ENCODE measurements at regions not wholly inside any gene's neighbourhood (a gene's known extent, or its start where the extent isn't known, plus 50 kb on each side); places are given as distances from the start of the nearest gene placed in this dataset.

DNA sequence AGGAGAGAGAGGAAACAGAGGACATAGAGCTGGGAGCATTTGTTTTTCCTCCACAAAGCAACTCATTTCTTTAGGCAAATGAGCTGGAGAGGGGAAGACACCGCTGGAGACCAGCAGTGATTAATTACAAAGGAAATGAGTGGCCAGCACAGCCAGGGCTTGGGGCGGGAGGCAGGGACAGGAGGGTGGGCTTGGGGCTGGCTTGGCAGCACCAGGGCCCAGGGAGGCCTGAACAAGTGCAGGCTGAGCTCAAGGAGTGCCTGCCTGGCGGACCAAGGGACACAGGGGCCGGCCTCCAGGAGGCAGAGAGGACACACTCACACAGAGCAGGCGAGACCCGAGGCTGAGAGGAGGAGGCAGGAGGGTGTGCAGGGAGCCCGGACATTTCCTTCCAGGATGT, 149.0 kb upstream of the UNC5B start:
- WGBS, 10 experiments: 0 to 50% (median 20%) methylated on average over 1 to 6 of the region's 7 CpGs; no CpG with 5 or more reads in 7 of the 10 experiments
- in situ Hi-C loops (cut with MboI; ENCODE audit: low pct_unique_long_range_greater_than_20kb in 2 of 9, low sequenced_read_pairs in 9 of 9, unreplicated experiment in 9 of 9): no loop called here
- Histone ChIP-seq H3K4me1 (replicated peaks in 1 of 2) (peaks cover 36 to 42% of the 10 kb centered on the region in 2 donors), H3K4me3 (no peak overlapping the region), H3K27ac (no peak overlapping the region)
- ATAC-seq (replicated peaks in 6 of 8): peak in 5 of 8 experiments; percentile 63 to 75 (median 68)

DNA sequence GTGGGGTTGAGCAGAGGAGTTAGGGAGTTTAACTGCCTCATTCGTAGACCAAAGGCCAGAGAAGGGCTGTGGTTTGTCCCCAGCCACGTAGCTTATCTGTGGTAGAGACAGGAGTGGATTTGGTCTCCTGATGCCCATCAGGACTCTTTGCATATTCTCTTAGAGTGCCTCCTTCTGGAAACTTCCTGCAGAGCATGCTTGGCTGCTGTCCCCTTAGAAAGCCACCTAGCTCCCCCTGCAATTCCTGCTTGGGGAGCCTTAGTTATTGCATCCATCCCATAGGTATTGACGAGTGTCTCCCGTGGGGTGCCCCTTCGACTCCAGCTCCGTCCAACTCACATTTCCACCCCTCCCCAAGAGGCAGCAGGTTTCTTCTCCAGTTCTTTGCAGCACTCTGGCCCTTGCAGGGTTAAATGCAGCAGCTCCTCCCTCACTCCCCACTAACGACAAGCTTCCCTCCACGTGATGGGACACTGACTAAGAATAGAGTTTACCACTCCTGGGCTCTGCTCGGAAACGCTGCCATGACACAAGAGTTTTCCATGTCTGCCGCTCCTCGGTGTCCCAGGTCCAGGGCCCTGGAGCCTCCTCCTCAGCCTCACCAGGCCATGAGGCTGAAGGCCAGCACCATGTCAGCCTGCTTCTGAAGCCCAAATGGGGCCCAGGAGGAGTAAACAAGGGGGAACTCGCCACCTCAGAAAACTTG, 147.8 kb upstream of the UNC5B start:
- peaks cover 41 to 48% of the 10 kb centered on the region in 2 donors for H3K4me1 ChIP-seq (replicated peaks in 1 of 2)
- WGBS, 10 experiments: 18 to 80% (median 61%) methylated on average over 1 to 12 of the region's 13 CpGs; no CpG with 5 or more reads in 4 of the 10 experiments
- in situ Hi-C loops (cut with MboI; ENCODE audit: low pct_unique_long_range_greater_than_20kb in 2 of 9, low sequenced_read_pairs in 9 of 9, unreplicated experiment in 9 of 9): no loop called here
- no peak overlapping the region for H3K4me3 ChIP-seq
- ATAC-seq (replicated peaks in 6 of 8): peak; percentile 28 to 74 (median 44)
- no peak overlapping the region for H3K27ac ChIP-seq

DNA sequence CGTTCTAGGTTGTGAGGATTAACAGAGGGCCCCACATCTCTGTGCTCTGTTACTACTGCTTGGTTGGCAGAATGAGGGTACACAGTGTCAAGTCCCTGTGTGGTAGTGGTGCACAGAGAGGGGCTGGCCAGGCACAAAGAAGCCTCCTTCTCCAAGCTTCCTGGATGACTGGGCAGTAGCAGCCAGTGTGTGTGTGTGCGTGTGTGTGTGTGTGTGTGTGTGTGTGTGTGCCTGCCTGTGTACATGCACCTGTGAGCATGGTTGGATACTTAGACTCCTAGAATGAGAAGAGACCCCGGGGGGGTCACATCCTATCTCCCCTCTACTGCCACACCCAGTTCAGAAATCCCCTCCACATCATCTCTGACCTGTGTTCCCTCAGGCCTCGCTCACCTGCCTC, 146.7 kb upstream of the UNC5B start:
- no CpG with 5 or more reads among the region's 4 CpGs for WGBS, 10 experiments
- H3K27ac ChIP-seq: no peak overlapping the region
- peaks cover 42 to 43% of the 10 kb centered on the region in 2 donors for H3K4me1 ChIP-seq (replicated peaks in 1 of 2)
- H3K4me3 ChIP-seq: no peak overlapping the region
- no peak for ATAC-seq (replicated peaks in 6 of 8)
- in situ Hi-C loops (cut with MboI; ENCODE audit: low pct_unique_long_range_greater_than_20kb in 2 of 9, low sequenced_read_pairs in 9 of 9, unreplicated experiment in 9 of 9): no loop called here

DNA sequence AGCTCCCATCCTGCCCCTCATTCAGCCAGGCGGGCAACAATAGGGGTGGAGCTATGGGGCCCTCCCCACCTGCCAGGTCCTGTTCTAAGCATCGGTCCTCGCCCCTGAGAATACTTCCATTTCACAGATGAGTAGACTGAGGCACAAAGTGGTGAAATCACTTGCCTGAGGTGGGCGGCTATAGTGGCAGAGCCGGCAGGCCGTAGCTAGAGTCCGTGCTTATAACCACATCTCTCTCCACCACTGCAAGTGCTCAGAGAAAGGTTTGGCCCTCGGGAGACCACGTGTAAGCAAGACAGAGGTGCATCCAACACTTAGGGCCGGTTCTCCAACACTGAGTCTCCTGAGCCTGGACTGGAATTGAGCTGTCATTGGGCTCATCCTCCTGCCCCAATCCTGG, 145.8 kb upstream of the UNC5B start:
- Histone ChIP-seq H3K4me1 (replicated peaks in 1 of 2) (peaks cover 44 to 49% of the 10 kb centered on the region in 2 donors), H3K4me3 (no peak overlapping the region), H3K27ac (peak overlapping the region in 1 of 2 donors; percentile 42)
- in situ Hi-C loops (cut with MboI; ENCODE audit: low pct_unique_long_range_greater_than_20kb in 2 of 9, low sequenced_read_pairs in 9 of 9, unreplicated experiment in 9 of 9): no loop called here
- no peak for ATAC-seq (replicated peaks in 6 of 8)
- WGBS, 10 experiments: 95 to 100% methylated on average over 1 to 3 of the region's 10 CpGs; no CpG with 5 or more reads in 8 of the 10 experiments

DNA sequence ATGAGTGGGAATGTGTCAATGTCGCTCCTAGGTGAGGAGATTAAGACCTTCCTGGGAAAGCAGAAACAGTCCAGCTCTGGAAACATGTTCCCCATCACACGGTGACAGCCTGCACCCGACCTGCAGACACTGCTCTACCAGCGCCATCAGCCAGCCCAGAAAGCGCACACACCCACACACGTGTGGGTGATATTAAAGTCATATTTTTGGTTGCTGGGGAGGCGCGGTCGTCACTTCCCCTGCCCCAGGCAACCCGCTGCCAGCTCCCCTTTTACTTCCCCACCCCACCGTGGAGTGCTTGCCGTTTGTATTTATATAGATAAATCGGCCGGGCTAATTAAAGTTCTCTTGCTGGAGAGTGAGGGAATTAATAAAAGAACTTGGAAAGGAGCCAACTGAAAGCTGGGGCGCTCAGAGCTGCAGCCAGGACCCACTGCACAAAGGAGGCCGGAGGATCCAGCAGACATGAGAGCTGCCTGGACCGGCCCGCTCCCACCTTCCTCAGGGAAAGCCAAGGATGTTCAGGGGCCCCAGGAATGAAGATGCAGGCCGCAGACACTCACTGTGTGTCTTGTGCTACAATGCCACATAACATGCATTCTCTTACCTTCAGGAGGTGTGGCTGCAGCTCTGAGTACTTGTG, 145.2 kb upstream of the UNC5B start:
- Histone ChIP-seq H3K4me1 (replicated peaks in 1 of 2) (peaks cover 44 to 49% of the 10 kb centered on the region in 2 donors), H3K4me3 (no peak overlapping the region), H3K27ac (peak overlapping the region in 1 of 2 donors; percentile 42)
- in situ Hi-C loops (cut with MboI; ENCODE audit: low pct_unique_long_range_greater_than_20kb in 2 of 9, low sequenced_read_pairs in 9 of 9, unreplicated experiment in 9 of 9): no loop called here
- peak in 6 of 8 experiments; percentile 26 to 68 (median 46) for ATAC-seq (replicated peaks in 6 of 8)
- 7 to 88% (median 68%) methylated on average over 1 to 12 of the region's 19 CpGs; no CpG with 5 or more reads in 4 of the 10 experiments for WGBS, 10 experiments

DNA sequence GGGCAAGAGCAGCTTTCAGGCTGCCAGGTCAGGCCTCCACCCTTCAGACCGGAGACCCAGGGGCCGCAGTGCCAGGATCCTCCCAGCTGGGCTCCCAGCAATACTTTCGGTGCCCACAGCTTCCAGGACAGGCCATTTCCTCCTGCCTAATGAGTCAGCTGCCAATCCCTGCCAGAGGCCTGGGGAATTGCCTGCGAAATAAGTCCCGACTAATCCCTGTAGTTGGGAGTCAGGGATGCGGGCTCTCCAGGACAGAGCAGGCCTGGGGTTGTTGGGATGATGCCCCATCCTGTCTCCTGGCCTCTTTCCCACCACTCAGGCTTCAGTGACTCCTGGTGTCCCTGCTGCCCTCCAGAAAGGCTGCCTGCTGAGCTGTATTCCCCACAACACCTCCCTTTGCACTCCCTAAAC, 143.5 kb upstream of the UNC5B start:
- no peak overlapping the region for H3K4me3 ChIP-seq
- no peak overlapping the region for H3K27ac ChIP-seq
- no peak for ATAC-seq (replicated peaks in 6 of 8)
- 79 to 100% (median 91%) methylated on average over 1 to 4 of the region's 6 CpGs; no CpG with 5 or more reads in 4 of the 10 experiments for WGBS, 10 experiments
- in situ Hi-C loops (cut with MboI; ENCODE audit: low pct_unique_long_range_greater_than_20kb in 2 of 9, low sequenced_read_pairs in 9 of 9, unreplicated experiment in 9 of 9): no loop called here
- H3K4me1 ChIP-seq (replicated peaks in 1 of 2): peaks cover 45 to 47% of the 10 kb centered on the region in 2 donors

DNA sequence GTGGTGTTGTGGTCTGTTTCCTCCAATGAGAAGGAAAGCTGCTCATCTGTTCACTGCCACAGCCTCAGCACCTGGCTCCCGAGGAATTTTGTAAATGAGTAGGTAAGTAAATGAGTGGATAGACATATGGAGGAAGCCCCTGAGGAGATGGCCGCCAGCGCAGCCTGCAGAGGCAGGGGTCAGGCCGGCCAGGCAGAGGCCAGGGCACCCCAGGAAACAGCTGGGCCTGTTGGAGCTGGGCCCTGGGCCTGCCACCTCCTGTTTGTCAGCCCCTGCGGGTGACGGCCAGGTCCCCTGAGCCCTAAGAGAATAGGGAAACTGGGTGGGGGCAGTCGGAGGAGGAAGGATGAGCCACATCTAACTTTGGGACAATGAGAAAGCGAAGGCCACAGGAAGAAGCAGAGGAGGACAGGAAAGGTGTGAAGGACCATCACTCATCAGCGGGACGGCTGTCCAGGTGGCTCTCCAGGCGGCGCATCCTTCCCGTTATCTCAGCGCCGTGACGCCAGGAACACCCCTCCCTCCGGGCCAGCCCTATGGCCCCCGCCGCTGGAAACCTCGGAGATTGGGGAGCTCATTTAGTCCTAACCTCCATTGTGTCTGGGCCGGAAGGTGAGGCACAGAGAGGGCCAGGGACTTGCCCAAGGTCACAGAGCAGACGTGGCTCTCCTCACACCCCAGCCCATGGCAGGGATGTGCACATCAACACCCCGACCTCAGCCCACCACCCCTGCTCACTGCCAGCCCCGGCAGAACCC, 142.3 kb upstream of the UNC5B start:
- WGBS, 10 experiments: 60 to 100% (median 80%) methylated on average over 1 to 12 of the region's 24 CpGs; no CpG with 5 or more reads in 2 of the 10 experiments
- Histone ChIP-seq H3K4me1 (replicated peaks in 1 of 2) (peaks cover 43 to 50% of the 10 kb centered on the region in 2 donors), H3K27ac (peak overlapping the region in 1 of 2 donors; percentile 4), H3K4me3 (no peak overlapping the region)
- no peak for ATAC-seq (replicated peaks in 6 of 8)
- in situ Hi-C loops (cut with MboI; ENCODE audit: low pct_unique_long_range_greater_than_20kb in 2 of 9, low sequenced_read_pairs in 9 of 9, unreplicated experiment in 9 of 9): no loop called here

DNA sequence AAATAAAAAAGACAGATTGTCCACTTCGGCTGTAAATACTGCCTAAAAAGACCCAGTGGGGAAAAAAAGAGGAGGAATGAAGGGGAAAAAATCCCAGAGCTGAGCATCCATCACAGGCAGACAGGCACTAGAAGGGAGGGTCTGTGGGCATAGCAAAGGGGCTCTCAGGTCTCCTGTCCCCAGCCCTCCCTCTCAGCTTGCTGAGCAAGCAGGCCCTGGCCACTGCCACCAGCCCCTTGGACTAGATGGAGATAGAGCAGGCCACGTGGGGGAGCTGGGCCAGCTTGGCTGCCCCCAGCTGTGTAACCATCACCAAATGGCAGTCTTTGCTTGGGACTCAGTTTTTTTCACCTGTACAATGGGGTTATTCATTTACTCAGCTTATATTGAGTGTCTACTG, 141.6 kb upstream of the UNC5B start:
- in situ Hi-C loops (cut with MboI; ENCODE audit: low pct_unique_long_range_greater_than_20kb in 2 of 9, low sequenced_read_pairs in 9 of 9, unreplicated experiment in 9 of 9): no loop called here
- Histone ChIP-seq H3K27ac (peak overlapping the region in 1 of 2 donors; percentile 4), H3K4me1 (replicated peaks in 1 of 2) (peaks cover 48 to 56% of the 10 kb centered on the region in 2 donors), H3K4me3 (no peak overlapping the region)
- peak in 3 of 8 experiments; percentile 32 to 49 (median 35) for ATAC-seq (replicated peaks in 6 of 8)
- 31 to 40% methylated on average over 1 to 2 of the region's 2 CpGs; no CpG with 5 or more reads in 8 of the 10 experiments for WGBS, 10 experiments

DNA sequence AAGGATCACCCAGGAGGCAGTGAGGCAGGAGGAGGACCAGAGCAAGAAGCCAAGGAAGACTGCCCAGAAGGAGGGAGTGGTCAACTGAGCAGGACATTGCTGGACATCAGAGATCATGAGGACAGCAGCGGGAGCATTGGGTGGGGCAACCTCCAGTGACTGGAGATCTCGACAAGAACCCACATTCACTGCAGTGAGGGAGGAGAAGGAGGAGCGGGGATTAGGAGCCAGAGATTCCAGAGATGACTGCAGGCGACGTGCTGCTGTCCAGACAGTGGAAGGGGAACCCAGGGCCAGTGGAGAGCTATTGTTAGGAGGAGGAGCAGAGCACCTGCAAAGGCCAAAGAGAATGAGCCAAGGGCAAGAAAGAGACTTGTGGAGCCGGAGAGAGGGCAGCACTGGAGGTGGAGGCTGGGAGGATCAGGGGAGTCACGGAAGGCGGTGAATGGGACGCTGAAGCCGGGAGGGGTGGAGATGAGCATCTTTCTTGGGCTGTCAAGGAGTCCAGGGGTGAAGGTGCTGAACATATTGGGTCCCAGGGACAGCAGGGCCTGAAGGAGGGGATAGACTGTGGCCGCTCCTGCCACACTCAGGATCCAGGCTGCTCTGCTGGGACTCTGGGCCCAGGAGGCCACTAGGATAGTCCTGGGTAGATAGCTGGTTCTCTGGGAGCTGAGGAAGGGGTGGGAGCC, 140.1 kb upstream of the UNC5B start:
- H3K4me3 ChIP-seq: no peak overlapping the region
- in situ Hi-C loops (cut with MboI; ENCODE audit: low pct_unique_long_range_greater_than_20kb in 2 of 9, low sequenced_read_pairs in 9 of 9, unreplicated experiment in 9 of 9): no loop called here
- ATAC-seq (replicated peaks in 6 of 8): peak in 2 of 8 experiments; percentile 60 to 77
- 60 to 100% (median 90%) methylated on average over 1 to 10 of the region's 11 CpGs; no CpG with 5 or more reads in 3 of the 10 experiments for WGBS, 10 experiments
- H3K27ac ChIP-seq: no peak overlapping the region
- H3K4me1 ChIP-seq (replicated peaks in 1 of 2): peaks cover 57 to 65% of the 10 kb centered on the region in 2 donors

DNA sequence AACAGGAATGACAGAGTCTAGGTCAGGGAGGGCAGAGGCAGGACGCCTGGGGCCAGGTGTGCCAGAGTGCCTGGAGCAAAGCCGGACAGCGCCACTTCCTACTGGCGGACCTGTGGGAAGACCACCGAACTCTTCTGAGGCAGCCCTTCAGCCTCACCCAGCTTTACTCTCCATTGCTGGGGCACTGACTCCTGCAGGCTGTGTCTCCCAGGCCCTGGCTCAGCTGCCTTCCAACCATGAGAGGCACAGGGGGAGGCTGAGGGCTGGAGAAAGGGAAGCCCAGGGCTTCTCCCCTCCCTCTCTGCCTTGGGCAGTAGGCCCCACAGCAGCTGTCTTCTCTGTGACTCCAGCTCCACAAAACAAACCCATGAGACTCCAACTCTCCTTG, 139.6 kb upstream of the UNC5B start:
- WGBS, 10 experiments: no CpG with 5 or more reads among the region's 5 CpGs

DNA sequence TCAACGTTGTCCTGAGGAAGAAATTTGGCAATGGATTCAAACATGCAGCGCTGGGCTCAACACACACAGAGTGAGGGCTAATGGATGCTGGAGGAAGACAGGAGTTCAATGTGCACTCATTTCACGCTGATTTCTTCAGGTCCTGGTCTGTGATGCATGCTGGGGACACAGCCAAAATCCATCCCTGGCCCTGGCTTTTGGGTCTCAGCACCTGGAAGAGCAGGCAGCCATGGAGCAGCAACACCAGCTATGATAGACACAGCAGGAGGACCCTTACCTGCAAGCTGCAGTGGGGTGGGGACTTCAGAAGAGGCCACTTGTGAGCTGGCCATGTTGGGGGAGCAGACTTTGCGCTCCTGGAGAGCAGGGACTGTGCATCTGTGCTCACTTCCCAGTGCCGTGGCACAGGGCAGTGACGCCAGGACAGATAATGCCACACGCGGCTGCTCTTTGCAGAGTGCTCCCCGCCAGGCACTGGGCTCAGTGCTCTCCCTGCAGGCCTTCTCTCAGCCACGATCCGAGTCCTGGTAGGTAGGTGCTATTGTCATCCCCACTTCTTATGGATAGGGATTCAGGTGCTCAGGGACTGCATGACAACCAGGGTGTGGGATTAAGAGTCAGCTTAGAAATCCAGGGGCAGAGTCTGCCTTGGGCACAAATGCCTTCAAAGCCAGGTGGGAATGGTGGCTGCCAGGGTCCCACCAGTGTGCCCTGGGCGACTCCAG, 138.8 kb upstream of the UNC5B start:
- in situ Hi-C loops (cut with MboI; ENCODE audit: low pct_unique_long_range_greater_than_20kb in 2 of 9, low sequenced_read_pairs in 9 of 9, unreplicated experiment in 9 of 9): no loop called here
- Histone ChIP-seq H3K4me3 (no peak overlapping the region), H3K27ac (no peak overlapping the region), H3K4me1 (replicated peaks in 1 of 2) (peaks cover 58 to 60% of the 10 kb centered on the region in 2 donors)
- WGBS, 10 experiments: 15 to 100% (median 63%) methylated on average over 2 to 4 of the region's 12 CpGs; no CpG with 5 or more reads in 6 of the 10 experiments
- no peak for ATAC-seq (replicated peaks in 6 of 8)

More for the DNA sequence above, 139.6 kb upstream of the UNC5B start:
- Histone ChIP-seq H3K27ac (no peak overlapping the region), H3K4me1 (replicated peaks in 1 of 2) (peaks cover 58 to 60% of the 10 kb centered on the region in 2 donors), H3K4me3 (no peak overlapping the region)
- ATAC-seq (replicated peaks in 6 of 8): no peak
- in situ Hi-C loops (cut with MboI; ENCODE audit: low pct_unique_long_range_greater_than_20kb in 2 of 9, low sequenced_read_pairs in 9 of 9, unreplicated experiment in 9 of 9): no loop called here

DNA sequence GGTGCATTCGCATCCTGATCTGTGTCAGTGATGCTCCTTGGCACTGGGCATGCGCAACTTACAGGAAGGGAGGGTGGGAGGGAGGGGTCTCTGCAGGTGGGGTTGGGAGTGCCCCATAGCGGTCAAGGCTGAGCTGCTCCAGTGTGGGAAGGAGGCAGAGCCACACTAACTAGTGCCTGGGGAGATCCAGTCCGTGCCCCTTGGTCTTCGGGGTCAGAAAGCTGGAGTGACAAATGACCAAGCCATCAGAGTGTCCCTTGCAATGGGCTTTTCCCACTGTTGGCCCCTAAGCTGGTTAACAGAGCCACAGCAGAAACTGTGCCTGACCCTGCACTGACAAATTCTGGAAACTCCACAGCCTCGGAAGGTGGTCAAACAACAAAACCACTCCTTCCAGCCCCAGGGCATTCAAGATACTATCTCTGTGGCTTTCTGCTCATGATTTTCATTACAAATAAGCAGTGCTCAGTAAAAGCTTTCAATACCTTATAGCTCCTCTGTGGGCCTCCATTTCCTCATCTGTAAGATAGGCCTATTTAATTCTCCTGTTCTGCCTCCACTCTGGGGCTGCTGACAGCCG, 138.1 kb upstream of the UNC5B start:
- WGBS, 10 experiments: 40 to 100% (median 73%) methylated on average over 1 to 2 of the region's 7 CpGs; no CpG with 5 or more reads in 6 of the 10 experiments
- in situ Hi-C loops (cut with MboI; ENCODE audit: low pct_unique_long_range_greater_than_20kb in 2 of 9, low sequenced_read_pairs in 9 of 9, unreplicated experiment in 9 of 9): no loop called here
- peak in 3 of 8 experiments; percentile 38 to 79 (median 65) for ATAC-seq (replicated peaks in 6 of 8)
- peaks cover 53 to 55% of the 10 kb centered on the region in 2 donors for H3K4me1 ChIP-seq (replicated peaks in 1 of 2)
- H3K27ac ChIP-seq: no peak overlapping the region
- H3K4me3 ChIP-seq: no peak overlapping the region

Data from motor neuron (in vitro differentiated cells).